ENCODE measurements at regions not wholly inside any gene's neighbourhood (a gene's known extent, or its start where the extent isn't known, plus 50 kb on each side); places are given as distances from the start of the nearest gene placed in this dataset.

DNA sequence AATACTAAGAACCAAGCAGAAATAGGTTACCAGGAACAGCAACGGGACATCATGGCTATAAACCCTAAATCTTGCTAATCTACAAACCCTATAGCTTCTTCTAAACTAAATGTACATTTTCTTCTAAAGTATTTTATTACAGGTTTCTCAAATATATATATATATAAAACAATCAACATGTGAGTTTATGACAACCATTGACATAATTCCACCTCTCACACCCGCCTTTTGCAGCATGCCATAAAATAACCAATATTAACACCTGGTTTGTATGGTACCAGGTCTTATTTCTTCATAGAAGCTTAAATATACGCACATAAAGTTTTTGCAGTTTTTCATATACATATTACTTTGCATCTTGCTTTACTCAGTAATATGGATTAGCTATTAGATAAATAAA is 955.3 kb upstream of the LCORL start:
- Histone ChIP-seq H3K9ac (ENCODE audit: extremely low read depth, insufficient read length, low read length) (no peak overlapping the region), H2BK15ac (ENCODE audit: low read depth, low read length) (no peak overlapping the region), H2BK5ac (ENCODE audit: insufficient read length, low read length) (no peak overlapping the region), H3K9me3 (ENCODE audit: control insufficient read depth, low read depth, low read length) (no peaks in the 10 kb centered on the region), H3K18ac (ENCODE audit: insufficient read length, low read depth, low read length) (no peak overlapping the region), H3K27ac (ENCODE audit: insufficient read length, low read depth, low read length) (no peak overlapping the region), H2AFZ (ENCODE audit: low read length) (no peak overlapping the region), H2AK5ac (ENCODE audit: insufficient read length, low read length) (no peak overlapping the region), H3T11ph (ENCODE audit: low read length) (no peak overlapping the region), H2BK20ac (ENCODE audit: low read depth, low read length, poor library complexity, severe bottlenecking) (no peak overlapping the region), H3K4ac (ENCODE audit: low read depth, low read length) (no peak overlapping the region), H3K14ac (ENCODE audit: insufficient read depth, low read length) (no peak overlapping the region), H3K4me2 (ENCODE audit: insufficient read depth, insufficient read length, low read length) (no peak overlapping the region), H3K27me3 (ENCODE audit: insufficient read depth, low read length) (no peaks in the 10 kb centered on the region), H2BK120ac (ENCODE audit: low read depth, low read length, poor library complexity, severe bottlenecking) (no peak overlapping the region), H4K8ac (replicated peaks; ENCODE audit: insufficient read length, low read depth, low read length) (no peak overlapping the region), H4K91ac (ENCODE audit: insufficient read length, low read depth, low read length) (no peak overlapping the region), H3K4me1 (ENCODE audit: insufficient read depth, low read length) (no peaks in the 10 kb centered on the region), H4K5ac (ENCODE audit: insufficient read length, low read depth, low read length) (no peak overlapping the region), H3K79me2 (ENCODE audit: insufficient read depth, low read length) (no peaks in the 10 kb centered on the region), H2BK12ac (ENCODE audit: insufficient read length, low read depth, low read length) (no peak overlapping the region), H4K20me1 (ENCODE audit: control insufficient read depth, insufficient read depth, insufficient read length) (no peaks in the 10 kb centered on the region), H3K79me1 (ENCODE audit: insufficient read depth, low read depth, low read length, poor library complexity, severe bottlenecking) (no peaks in the 10 kb centered on the region), H3K56ac (ENCODE audit: insufficient read length, low read depth, low read length) (no peak overlapping the region), H3K23ac (ENCODE audit: insufficient read length, low read depth, low read length) (no peak overlapping the region), H3K23me2 (ENCODE audit: insufficient read length, low read depth, low read length, poor library complexity, severe bottlenecking) (no peaks in the 10 kb centered on the region)
- Mint-ChIP-seq H3K4me3 (no peak overlapping the region), H3K27me3 (ENCODE audit: low read depth) (no peaks in the 10 kb centered on the region), H3K4me1 (no peaks in the 10 kb centered on the region; a peak in 1 of 4 replicates), H3K36me3 (ENCODE audit: insufficient read depth in 1 of 3, low read depth in 3 of 3) (no peaks in the 10 kb centered on the region; a peak in 2 of 7 replicates), H3K27ac (no peak overlapping the region), H3K9me3 (peaks cover 0 to 4% of the 10 kb centered on the region in 2 experiments; a peak in 2 of 5 replicates)
- WGBS (ENCODE audit: extremely low coverage, insufficient read length, low lambda C conversion rate), result no CpG with 5 or more reads among the region's 3 CpGs
- no peak for TF ChIP-seq CTCF (conservative IDR thresholded peaks at IDR 0.05)
- no peak for DNase-seq
